IPS-20b (cell line): ENCODE measurements at regions not wholly inside any gene's neighbourhood (a gene's known extent, or its start where the extent isn't known, plus 50 kb on each side); places are given as distances from the start of the nearest gene placed in this dataset.

Source experiments
- H3K27ac ChIP-seq: one replicate; pipeline ENCODE4 v1.5.1; 2013; ENCODE audit warnings: low read length
- H3K27me3 ChIP-seq: 2 replicates; pipeline ENCODE4 v1.6.1; 2013; ENCODE audit warnings: mild to moderate bottlenecking, low read length, inconsistent platforms; ENCODE audit not compliant: insufficient read depth
- H3K36me3 ChIP-seq: 2 replicates; pipeline ENCODE4 v1.6.1; 2013; ENCODE audit warnings: low read depth, mild to moderate bottlenecking, inconsistent platforms, low read length, moderate library complexity; ENCODE audit not compliant: insufficient read depth
- H3K4me1 ChIP-seq: 2 replicates; pipeline ENCODE4 v1.6.1; 2013; ENCODE audit warnings: mild to moderate bottlenecking, control low read depth, inconsistent platforms, low read length, moderate library complexity; ENCODE audit not compliant: insufficient read depth
- H3K4me3 ChIP-seq: 2 replicates; pipeline ENCODE4 v1.5.1; 2013; ENCODE audit warnings: mild to moderate bottlenecking, low read length, inconsistent platforms
- H3K9ac ChIP-seq: 2 replicates; pipeline ENCODE4 v1.6.1; 2013; ENCODE audit warnings: low read depth, mild to moderate bottlenecking, inconsistent platforms, low read length, moderate library complexity
- H3K9me3 ChIP-seq: 2 replicates; pipeline ENCODE4 v1.6.1; 2013; ENCODE audit warnings: mild to moderate bottlenecking, low read depth, low read length, inconsistent platforms; ENCODE audit not compliant: insufficient read depth

DNA sequence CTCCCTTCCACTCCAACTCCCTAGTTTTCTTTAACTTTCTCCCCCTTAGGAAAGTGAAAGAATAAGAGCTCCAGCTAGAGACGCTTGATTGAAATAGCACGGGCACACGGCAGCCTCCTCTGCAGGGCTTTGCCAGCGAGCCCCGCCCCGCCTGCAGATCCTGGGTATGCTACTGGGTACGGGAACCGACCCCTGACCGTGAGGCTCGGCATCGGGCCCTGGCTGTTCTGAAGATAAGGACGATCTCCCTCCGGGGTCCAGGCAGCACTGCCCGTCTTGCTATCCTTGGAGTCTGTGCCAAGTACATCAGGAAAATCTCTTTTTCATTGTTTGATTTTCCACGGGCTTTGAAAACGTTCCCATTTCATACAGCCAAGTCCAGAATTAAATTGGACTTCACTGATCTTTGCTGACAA, 284.5 kb downstream of the MTX2 start:
- H3K9me3 ChIP-seq: no peaks in the 10 kb centered on the region
- no peak overlapping the region; the same call in 1 of the 2 replicates for H3K4me3 ChIP-seq
- H3K27me3 ChIP-seq: peaks cover 31% of the 10 kb centered on the region
- no peak overlapping the region; the same call in 1 of the 2 replicates for H3K9ac ChIP-seq
- H3K27ac ChIP-seq: no peak overlapping the region
- H3K36me3 ChIP-seq: no peaks in the 10 kb centered on the region
- peaks cover 6% of the 10 kb centered on the region; the same call in 1 of the 2 replicates for H3K4me1 ChIP-seq

DNA sequence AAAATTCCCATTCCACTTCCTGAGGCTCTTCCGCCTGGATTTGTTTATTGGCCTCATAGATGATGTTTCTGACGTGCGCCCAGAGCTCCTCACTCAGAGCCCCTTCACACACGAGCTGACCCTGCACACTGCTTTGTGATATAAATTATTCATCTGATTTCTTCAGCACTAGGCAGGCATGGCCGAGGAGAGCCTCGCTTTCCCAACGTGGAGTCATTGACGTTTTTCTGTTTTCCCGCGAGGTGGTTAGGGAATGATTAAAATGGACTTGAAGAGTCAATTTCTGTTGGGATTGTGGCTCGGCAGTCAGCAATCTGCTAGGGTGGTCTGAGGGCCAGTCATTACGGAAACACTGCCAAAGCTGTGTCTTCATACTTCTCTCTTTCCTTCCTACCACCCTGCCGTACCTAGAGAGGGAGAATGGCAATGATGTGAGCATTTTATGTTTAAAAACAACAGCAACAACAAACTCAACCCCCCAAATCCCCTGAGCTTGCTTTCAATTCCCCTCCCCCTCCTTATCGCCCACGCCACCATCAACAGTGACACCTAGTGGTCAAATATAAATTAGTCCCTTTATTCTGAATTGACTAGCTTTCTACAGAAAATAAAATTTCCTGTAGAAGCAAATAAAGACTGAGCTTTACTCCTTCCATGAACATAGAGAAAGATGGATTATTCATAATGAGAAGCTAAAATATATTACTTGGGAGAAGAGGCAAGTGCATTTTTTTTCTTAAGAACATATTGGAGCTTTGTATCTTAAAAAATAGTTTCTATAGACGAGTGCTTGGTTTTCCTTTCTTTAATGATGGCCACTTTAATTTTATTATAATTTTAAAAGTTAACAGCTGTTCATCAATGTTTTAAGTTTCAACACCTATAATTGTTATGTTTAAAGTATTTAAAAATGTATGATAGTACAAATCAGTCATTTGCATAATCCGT, 285.1 kb downstream of the MTX2 start:
- Histone ChIP-seq H3K27ac (no peak overlapping the region), H3K36me3 (no peaks in the 10 kb centered on the region), H3K9me3 (no peaks in the 10 kb centered on the region), H3K4me3 (peak overlapping the region; percentile 25; the same call in 1 of the 2 replicates), H3K9ac (no peak overlapping the region; the same call in 1 of the 2 replicates), H3K27me3 (peaks cover 31% of the 10 kb centered on the region), H3K4me1 (peaks cover 6% of the 10 kb centered on the region; the same call in 1 of the 2 replicates)

GRCh38 chr2:176555112-176555511, 285.9 kb downstream of the MTX2 start:
- Histone ChIP-seq H3K27me3 (peaks cover 31% of the 10 kb centered on the region), H3K27ac (no peak overlapping the region), H3K9me3 (no peaks in the 10 kb centered on the region), H3K36me3 (no peaks in the 10 kb centered on the region), H3K4me3 (no peak overlapping the region), H3K9ac (no peak overlapping the region), H3K4me1 (peaks cover 6% of the 10 kb centered on the region; the same call in 1 of the 2 replicates)

GRCh38 chr2:176555781-176556180, 286.5 kb downstream of the MTX2 start:
- Histone ChIP-seq H3K4me3 (no peak overlapping the region), H3K9me3 (no peaks in the 10 kb centered on the region), H3K27ac (no peak overlapping the region), H3K4me1 (peaks cover 6% of the 10 kb centered on the region; the same call in 1 of the 2 replicates), H3K9ac (no peak overlapping the region), H3K27me3 (peaks cover 31% of the 10 kb centered on the region), H3K36me3 (no peaks in the 10 kb centered on the region)

- peaks cover 6% of the 10 kb centered on the region; the same call in 1 of the 2 replicates for H3K4me1 ChIP-seq
Measured at GRCh38 chr2:176556373-176556772, 287.1 kb downstream of the MTX2 start.

GRCh38 chr2:176557821-176558220, 288.6 kb downstream of the MTX2 start:
- H3K4me3 ChIP-seq: no peak overlapping the region
- peaks cover 6% of the 10 kb centered on the region; the same call in 1 of the 2 replicates for H3K4me1 ChIP-seq
- H3K9ac ChIP-seq: no peak overlapping the region
- H3K9me3 ChIP-seq: no peaks in the 10 kb centered on the region
- no peaks in the 10 kb centered on the region for H3K36me3 ChIP-seq
- no peak overlapping the region for H3K27ac ChIP-seq
- peaks cover 31% of the 10 kb centered on the region for H3K27me3 ChIP-seq

More at GRCh38 chr2:176556373-176556772, 287.1 kb downstream of the MTX2 start:
- H3K27ac ChIP-seq: no peak overlapping the region
- no peak overlapping the region for H3K9ac ChIP-seq
- H3K27me3 ChIP-seq: peaks cover 31% of the 10 kb centered on the region
- H3K4me3 ChIP-seq: no peak overlapping the region
- H3K36me3 ChIP-seq: no peaks in the 10 kb centered on the region
- H3K9me3 ChIP-seq: no peaks in the 10 kb centered on the region

DNA sequence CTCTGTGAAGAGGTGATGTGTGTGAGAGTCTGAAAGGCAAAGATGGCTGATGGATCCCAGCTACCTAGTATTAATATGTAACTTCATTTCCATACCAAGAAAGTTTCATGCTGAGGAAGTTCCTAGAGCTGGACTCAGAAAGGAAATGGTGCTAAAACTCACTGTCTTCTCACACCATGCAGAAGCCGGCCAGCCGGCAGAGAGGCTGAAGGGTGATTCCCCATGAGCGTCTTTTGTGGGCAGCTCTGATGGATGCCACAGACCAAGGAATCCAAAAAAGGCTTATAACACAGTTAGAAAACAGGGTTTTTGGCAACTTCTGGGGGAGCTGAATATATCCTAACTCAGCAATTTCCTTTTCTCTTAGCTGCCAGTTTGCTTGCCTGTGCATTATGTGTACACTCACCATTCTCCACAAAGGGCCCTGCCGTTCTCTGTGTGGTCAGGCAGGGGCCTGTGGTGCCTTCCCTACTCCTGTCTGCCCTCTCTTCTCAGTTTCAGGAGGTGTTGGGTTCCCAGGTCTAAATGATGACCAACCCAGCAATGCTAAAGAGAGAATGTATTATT, 289.4 kb downstream of the MTX2 start:
- H3K27ac ChIP-seq: no peak overlapping the region
- H3K9me3 ChIP-seq: no peaks in the 10 kb centered on the region
- no peak overlapping the region for H3K9ac ChIP-seq
- peaks cover 6% of the 10 kb centered on the region; the same call in 1 of the 2 replicates for H3K4me1 ChIP-seq
- H3K36me3 ChIP-seq: no peaks in the 10 kb centered on the region
- peaks cover 28% of the 10 kb centered on the region for H3K27me3 ChIP-seq
- H3K4me3 ChIP-seq: no peak overlapping the region

GRCh38 chr2:176560296-176560695, 291.1 kb downstream of the MTX2 start:
- Histone ChIP-seq H3K9me3 (no peaks in the 10 kb centered on the region), H3K27ac (no peak overlapping the region), H3K4me3 (no peak overlapping the region), H3K27me3 (peaks cover 26% of the 10 kb centered on the region), H3K4me1 (no peaks in the 10 kb centered on the region), H3K9ac (no peak overlapping the region), H3K36me3 (no peaks in the 10 kb centered on the region)

DNA sequence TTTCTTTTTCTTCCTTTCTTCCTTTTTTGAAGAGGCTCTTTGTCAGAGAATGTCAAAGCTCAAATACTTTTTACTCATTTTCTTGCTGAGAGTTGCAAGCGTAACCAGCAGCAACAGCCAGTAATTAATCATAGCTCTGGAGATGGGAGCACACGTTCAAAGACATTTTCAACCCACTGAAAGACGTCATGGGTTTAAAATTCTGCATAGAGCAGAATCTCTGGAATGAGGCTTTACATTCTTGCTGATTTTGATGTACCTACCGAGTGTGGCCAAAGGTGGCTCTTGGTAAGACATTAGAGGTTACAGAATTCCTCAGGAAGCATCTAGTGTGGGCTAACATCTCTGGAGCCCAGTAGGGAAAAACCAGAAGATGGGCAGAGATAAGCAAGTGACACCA, 292.5 kb downstream of the MTX2 start:
- no peaks in the 10 kb centered on the region for H3K36me3 ChIP-seq
- H3K27ac ChIP-seq: no peak overlapping the region
- no peaks in the 10 kb centered on the region for H3K4me1 ChIP-seq
- peaks cover 12% of the 10 kb centered on the region for H3K27me3 ChIP-seq
- H3K9ac ChIP-seq: no peak overlapping the region
- H3K9me3 ChIP-seq: no peaks in the 10 kb centered on the region
- no peak overlapping the region for H3K4me3 ChIP-seq

- no peak overlapping the region for H3K27ac ChIP-seq
- H3K9ac ChIP-seq: no peak overlapping the region
- H3K9me3 ChIP-seq: no peaks in the 10 kb centered on the region
- H3K4me3 ChIP-seq: no peak overlapping the region
- H3K27me3 ChIP-seq: peaks cover 4% of the 10 kb centered on the region; the same call in 1 of the 2 replicates
- no peaks in the 10 kb centered on the region for H3K36me3 ChIP-seq
- H3K4me1 ChIP-seq: no peaks in the 10 kb centered on the region
Measured at GRCh38 chr2:176562359-176563078, 293.3 kb downstream of the MTX2 start.

DNA sequence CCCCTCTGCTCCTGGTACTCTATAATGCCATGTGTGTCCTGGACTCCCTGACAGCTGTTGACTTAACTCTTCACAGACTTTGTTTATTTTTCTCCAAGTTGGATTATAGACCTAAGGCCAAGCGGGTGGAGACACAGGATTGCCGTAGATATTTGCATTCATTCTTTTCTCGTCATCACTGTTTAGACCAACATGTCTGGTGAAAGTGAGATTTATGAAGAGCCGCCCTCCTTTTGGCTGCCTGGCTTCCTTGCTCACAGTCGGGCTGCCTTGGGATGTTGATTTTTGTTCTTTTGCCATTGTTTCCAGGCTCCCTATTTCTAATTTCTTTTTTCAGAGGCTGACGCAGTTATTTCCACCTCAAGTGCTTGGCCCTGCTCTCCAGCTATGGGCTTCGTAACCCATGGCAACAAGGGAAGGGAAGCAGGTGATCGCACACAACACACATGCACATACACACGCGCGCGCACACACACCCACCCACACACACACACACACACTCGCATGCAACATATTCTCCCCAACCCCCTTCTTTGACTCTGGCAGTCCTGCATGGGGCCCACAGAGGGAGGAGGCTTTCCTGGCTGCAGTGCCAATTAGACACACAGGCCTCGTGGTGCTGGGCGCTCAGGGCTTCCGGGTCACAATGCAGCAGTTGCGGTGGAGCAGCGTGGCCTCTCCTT, 296.5 kb downstream of the MTX2 start:
- Histone ChIP-seq H3K9ac (no peak overlapping the region), H3K4me1 (no peaks in the 10 kb centered on the region), H3K27ac (no peak overlapping the region), H3K27me3 (no peaks in the 10 kb centered on the region; the same call in 1 of the 2 replicates), H3K4me3 (no peak overlapping the region), H3K9me3 (no peaks in the 10 kb centered on the region), H3K36me3 (no peaks in the 10 kb centered on the region)
